ENCODE measurements at regions not wholly inside any gene's neighbourhood (a gene's known extent, or its start where the extent isn't known, plus 50 kb on each side); places are given as distances from the start of the nearest gene placed in this dataset.

DNA sequence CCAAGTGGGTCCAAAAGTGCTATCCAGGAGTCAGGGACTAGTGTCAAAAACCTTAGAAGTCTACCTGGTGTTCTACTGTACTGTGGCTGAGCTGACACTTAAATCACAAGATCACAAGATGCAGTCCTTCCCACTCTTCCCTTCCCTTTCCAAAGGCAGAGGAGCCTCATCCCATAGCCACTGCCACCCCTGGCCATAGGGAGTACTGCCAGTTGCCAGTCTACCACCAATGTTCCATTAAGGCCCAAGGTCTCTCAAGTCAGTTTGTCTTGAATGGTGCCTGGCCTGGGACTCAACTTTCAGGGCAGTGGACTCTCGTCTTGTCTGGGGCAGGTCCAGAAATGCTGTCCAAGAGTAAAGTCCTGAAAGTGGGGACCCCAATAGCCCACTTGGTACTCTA, 585.6 kb downstream of the NUP35 start:
- TF ChIP-seq BHLHE40 (IDR thresholded peaks at IDR 0.05; ENCODE audit: borderline replicate concordance) (no peak), ZNF384 (IDR thresholded peaks at IDR 0.05) (no peak), LEF1 (IDR thresholded peaks at IDR 0.05; ENCODE audit: borderline replicate concordance) (no peak), NFRKB (IDR thresholded peaks at IDR 0.05) (no peak), SP1 (IDR thresholded peaks at IDR 0.05) (no peak), FOXA1 (IDR thresholded peaks at IDR 0.05) (no peak), HDGF (IDR thresholded peaks at IDR 0.05; ENCODE audit: borderline replicate concordance) (no peak), L3MBTL2 (conservative IDR thresholded peaks at IDR 0.05) (no peak), SUZ12 (IDR thresholded peaks at IDR 0.05) (no peak), FOXM1 (IDR thresholded peaks at IDR 0.05; ENCODE audit: borderline replicate concordance) (no peak), FOXK2 (IDR thresholded peaks at IDR 0.05) (no peak), CTBP1 (IDR thresholded peaks at IDR 0.05; ENCODE audit: borderline replicate concordance) (no peak)
